Gastroesophageal sphincter (tissue), 4 donors: ENCODE measurements at regions not wholly inside any gene's neighbourhood (a gene's known extent, or its start where the extent isn't known, plus 50 kb on each side); places are given as distances from the start of the nearest gene placed in this dataset.

Experiments used
- ATAC-seq: fragments of 150-250 bp; one replicate; pipeline ENCODE4 v1.9.1; 2016; ENCODE audit warnings: mild to moderate bottlenecking, moderate library complexity
- H3K27ac ChIP-seq, 4 donors: fragments of 200-600 bp; sonication (generic) in 3 of 4; 1 replicate in 3 of 4; 2 replicates in 1 of 4; pipeline ENCODE4 v1.5.1; 2016 to 2019
- H3K27me3 ChIP-seq: fragments of 200-600 bp; sonication (generic); one replicate; pipeline ENCODE4 v1.5.1; 2019
- H3K36me3 ChIP-seq, 2 donors: fragments of 200-600 bp; sonication (generic); one replicate each; pipeline ENCODE4 v1.5.1; 2019; ENCODE audit warnings: control low read depth in 1 of 2
- H3K4me1 ChIP-seq, 3 donors: fragments of 200-600 bp; sonication (generic); 1 replicate in 2 of 3; 2 replicates in 1 of 3; pipeline ENCODE4 v1.5.1; 2016 to 2019; ENCODE audit warnings: control low read depth in 2 of 3
- H3K4me3 ChIP-seq, 2 donors: fragments of 200-600 bp; sonication (generic); one replicate each; pipeline ENCODE4 v1.5.1; 2019; ENCODE audit warnings: mild to moderate bottlenecking in 1 of 2, moderate library complexity in 1 of 2
- H3K9me3 ChIP-seq, 3 donors: fragments of 200-600 bp; sonication (generic); one replicate each; pipeline ENCODE4 v1.5.1; 2017 to 2019; ENCODE audit warnings: control low read depth in 2 of 3
- EP300 ChIP-seq: sonication (generic); formaldehyde crosslinking; IDR thresholded peaks from one replicate; pipeline ENCODE4 v1.6.1; 2017; ENCODE audit warnings: antibody characterized with exemption, mild to moderate bottlenecking
- POLR2A ChIP-seq, 2 donors: fragments of 450-650 bp; IDR thresholded peaks; one replicate each; pipeline ENCODE4 v1.6.1; 2017; ENCODE audit warnings: antibody characterized with exemption in 2 of 2, mild to moderate bottlenecking in 2 of 2, moderate library complexity in 1 of 2
- POLR2AphosphoS5 ChIP-seq: sonication (generic); formaldehyde crosslinking; IDR thresholded peaks from one replicate; pipeline ENCODE4 v1.6.1; 2017; ENCODE audit warnings: antibody characterized with exemption
- WGBS, 2 donors: methylation state at CpG; one replicate each; pipeline ENCODE4 v1.1.5; 2018; ENCODE audit warnings: low coverage in 1 of 2; 5-methylcytosine and 5-hydroxymethylcytosine counted together
- TF ChIP-seq, protein P1 (sequence below), 4 experiments: fragments of 200-600 bp in 2 of 4; fragments of 450-650 bp in 2 of 4; sonication (generic) in 1 of 4; IDR thresholded peaks; one replicate each; pipeline ENCODE4 v1.5.1; 2017 to 2019; ENCODE audit warnings: antibody characterized with exemption in 4 of 4, mild to moderate bottlenecking in 2 of 4, moderate library complexity in 2 of 4

DNA sequence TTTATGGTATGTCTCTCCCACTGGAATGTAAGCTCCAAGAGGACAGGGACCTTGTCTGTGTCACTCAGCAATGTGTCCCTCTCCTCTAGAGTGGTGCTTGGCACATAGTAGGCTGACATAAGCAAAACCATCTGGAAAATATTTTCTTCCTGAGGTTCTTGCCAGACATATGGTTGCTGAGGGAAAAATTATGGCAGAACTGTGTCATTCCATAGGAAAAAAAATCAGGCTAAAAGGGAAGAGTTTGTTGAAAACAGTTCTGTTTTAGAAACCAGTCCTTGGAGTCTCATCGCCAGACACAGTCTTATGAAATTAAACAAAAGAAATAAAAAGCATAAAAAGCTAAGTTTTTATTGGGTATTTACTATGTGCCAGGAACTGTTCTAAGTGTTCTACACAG lies 60.9 kb downstream of the RTL9 start:
- Histone ChIP-seq H3K27me3 (no peaks in the 10 kb centered on the region), H3K9me3 (no peaks in the 10 kb centered on the region), H3K27ac (no peak overlapping the region), H3K36me3 (no peaks in the 10 kb centered on the region), H3K4me3 (no peak overlapping the region), H3K4me1 (no peaks in the 10 kb centered on the region)
- WGBS, 2 donors, result 43 to 73% methylated on average over 1 of the region's 1 CpG
- TF ChIP-seq, protein P1, sequence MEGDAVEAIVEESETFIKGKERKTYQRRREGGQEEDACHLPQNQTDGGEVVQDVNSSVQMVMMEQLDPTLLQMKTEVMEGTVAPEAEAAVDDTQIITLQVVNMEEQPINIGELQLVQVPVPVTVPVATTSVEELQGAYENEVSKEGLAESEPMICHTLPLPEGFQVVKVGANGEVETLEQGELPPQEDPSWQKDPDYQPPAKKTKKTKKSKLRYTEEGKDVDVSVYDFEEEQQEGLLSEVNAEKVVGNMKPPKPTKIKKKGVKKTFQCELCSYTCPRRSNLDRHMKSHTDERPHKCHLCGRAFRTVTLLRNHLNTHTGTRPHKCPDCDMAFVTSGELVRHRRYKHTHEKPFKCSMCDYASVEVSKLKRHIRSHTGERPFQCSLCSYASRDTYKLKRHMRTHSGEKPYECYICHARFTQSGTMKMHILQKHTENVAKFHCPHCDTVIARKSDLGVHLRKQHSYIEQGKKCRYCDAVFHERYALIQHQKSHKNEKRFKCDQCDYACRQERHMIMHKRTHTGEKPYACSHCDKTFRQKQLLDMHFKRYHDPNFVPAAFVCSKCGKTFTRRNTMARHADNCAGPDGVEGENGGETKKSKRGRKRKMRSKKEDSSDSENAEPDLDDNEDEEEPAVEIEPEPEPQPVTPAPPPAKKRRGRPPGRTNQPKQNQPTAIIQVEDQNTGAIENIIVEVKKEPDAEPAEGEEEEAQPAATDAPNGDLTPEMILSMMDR (IDR thresholded peaks at IDR 0.05), result no peak
- TF ChIP-seq EP300, result no peak
- no peak for TF ChIP-seq POLR2AphosphoS5
- no peak for TF ChIP-seq POLR2A (IDR thresholded peaks at IDR 0.05)
- ATAC-seq, result no peak

DNA sequence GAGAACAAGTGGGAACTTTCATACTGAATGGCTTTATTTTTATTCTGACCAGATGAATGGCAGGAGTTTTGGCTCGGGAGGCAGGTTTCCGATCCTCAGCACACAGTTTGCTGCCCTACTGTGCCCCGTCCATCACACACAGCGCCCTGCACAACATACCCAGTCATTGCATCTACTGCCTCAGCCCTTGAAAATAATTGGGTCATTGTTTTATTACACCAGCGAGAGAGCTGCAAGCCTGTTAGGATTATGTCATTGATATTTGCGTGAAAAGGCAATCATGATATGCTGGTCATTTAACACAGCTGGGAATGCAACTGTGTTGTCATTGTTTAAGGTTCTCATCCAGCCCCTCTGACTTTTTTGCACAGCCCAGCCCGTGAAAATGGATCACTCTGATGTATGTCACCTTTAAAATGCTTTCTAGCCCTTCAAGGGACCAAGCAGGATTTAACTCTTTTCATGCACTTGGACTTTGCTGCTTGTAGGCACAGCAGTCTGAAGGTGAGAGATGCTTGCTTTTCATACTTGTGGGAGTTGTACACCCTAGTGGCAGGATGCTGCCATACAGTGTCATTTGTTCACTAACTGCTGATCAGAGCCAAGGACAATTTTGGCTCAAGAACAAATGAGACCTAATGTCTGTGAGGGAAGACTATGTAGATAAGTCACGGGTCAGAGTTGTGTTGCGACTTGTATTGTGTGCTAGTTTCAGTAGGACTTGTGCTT lies 62.3 kb downstream of the RTL9 start:
- WGBS, 2 donors, result 20 to 49% methylated on average over 2 to 8 of the region's 9 CpGs
- no peak overlapping the region for H3K27ac ChIP-seq
- H3K4me1 ChIP-seq, result no peaks in the 10 kb centered on the region
- no peaks in the 10 kb centered on the region for H3K9me3 ChIP-seq
- H3K27me3 ChIP-seq, result no peaks in the 10 kb centered on the region
- H3K4me3 ChIP-seq, result no peak overlapping the region
- TF ChIP-seq, protein P1 (IDR thresholded peaks at IDR 0.05), result no peak
- TF ChIP-seq EP300, result no peak
- no peaks in the 10 kb centered on the region for H3K36me3 ChIP-seq
- no peak for ATAC-seq

DNA sequence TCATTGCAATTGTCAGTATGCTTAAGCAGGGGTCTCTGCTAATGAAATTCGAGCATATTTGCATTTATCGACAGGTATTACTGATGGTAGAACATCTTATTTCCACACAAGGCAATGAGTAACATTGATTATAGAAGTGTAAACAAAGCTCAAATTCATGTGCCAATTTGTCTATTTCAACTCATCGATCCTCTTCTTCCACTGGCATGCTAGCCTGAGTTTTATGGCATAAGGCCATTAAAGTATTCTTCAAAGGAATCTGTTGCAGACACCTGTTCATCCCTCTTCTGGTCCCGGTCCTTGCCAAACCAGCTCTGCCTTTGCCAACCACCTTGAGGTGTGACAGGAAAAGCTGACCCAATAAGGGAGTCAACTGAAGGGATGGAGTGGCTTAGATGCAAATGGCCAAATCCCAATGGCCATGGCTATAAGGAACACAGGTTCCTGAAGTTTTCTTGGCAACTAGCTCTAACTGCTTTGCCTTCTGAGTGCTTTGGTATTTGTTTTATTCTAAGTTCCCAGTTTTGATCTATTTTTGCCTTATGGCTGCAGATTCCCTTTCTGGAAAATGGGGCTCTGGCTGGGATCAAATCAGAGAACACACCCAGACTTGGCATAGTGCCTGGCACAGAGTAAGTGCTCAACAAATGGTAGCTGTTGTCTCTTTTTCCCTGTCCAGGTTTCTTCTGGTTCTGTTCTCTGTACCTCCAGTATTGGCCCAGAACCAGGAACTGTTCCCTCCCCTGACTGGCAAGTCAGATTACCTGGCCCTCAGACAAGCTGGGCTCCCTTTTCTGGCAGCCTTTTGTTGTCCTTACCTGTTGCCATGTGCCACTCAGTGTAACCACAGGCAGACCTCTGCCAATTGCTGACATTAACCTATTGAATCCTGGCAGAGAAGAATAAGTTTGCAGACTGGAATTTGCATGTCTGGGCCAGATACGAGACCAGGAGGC lies 63.1 kb downstream of the RTL9 start:
- H3K36me3 ChIP-seq, result no peaks in the 10 kb centered on the region
- no peak overlapping the region for H3K27ac ChIP-seq
- no peak overlapping the region for H3K4me3 ChIP-seq
- TF ChIP-seq POLR2A (IDR thresholded peaks at IDR 0.05), result no peak
- no peak for TF ChIP-seq EP300
- TF ChIP-seq, protein P1 (IDR thresholded peaks at IDR 0.05), result no peak
- TF ChIP-seq POLR2AphosphoS5, result no peak
- no peaks in the 10 kb centered on the region for H3K4me1 ChIP-seq
- no peak for ATAC-seq
- WGBS, 2 donors, result 82 to 100% methylated on average over 3 to 4 of the region's 5 CpGs
- no peaks in the 10 kb centered on the region for H3K9me3 ChIP-seq
- H3K27me3 ChIP-seq, result no peaks in the 10 kb centered on the region

DNA sequence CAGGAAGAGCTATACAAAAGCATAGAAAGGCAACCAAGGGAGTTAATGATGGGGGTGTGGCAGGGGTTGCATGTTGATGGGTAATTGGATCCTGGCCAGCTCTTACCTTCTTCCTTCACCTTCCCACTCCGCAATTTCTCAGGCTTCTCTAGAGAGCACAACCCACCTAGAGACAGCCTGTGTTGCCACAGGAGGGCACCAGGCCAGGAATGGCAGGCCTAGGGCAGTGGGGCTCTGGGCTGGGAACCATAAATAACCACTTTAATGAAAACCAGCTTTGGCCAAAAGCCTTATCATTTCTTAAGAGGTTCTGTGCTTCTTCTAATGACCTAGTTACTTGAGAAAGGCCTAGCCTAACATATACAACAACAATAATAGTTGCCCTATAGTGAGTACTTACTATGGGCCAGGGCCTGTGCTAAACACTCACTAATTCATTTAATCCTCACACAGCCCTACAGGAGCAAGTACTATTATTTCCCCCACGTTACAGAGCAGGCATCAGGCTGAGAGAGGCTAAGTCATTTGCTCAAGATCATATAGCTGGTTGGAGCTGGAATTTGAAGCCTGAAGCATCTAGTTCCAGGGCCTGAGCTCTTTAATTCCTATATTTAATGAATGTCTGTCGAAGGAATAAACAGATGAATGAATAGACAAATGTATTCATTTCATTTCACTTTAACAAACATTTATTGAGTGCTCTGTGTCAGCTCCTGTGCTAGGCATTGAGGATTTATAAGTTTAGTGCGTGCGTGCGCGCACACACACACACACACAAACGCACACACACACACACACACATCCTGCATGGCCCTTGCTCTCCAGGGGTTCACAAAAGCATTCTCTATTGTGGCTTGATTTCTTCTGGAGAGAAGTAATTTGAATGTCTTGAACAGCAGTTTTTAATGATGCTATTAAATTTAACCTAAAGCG lies 66.8 kb downstream of the RTL9 start:
- Histone ChIP-seq H3K9me3 (no peaks in the 10 kb centered on the region), H3K27me3 (no peaks in the 10 kb centered on the region), H3K4me3 (no peak overlapping the region), H3K4me1 (no peaks in the 10 kb centered on the region), H3K36me3 (no peaks in the 10 kb centered on the region), H3K27ac (no peak overlapping the region)
- ATAC-seq, result no peak
- WGBS, 2 donors, result 81 to 86% methylated on average over 4 to 8 of the region's 9 CpGs
- TF ChIP-seq POLR2A (IDR thresholded peaks at IDR 0.05) (no peak), POLR2AphosphoS5 (no peak), EP300 (no peak)
- TF ChIP-seq, protein P1 (IDR thresholded peaks at IDR 0.05), result no peak
